ENCODE measurements at regions not wholly inside any gene's neighbourhood (a gene's known extent, or its start where the extent isn't known, plus 50 kb on each side); places are given as distances from the start of the nearest gene placed in this dataset.

- intact Hi-C loops (cut with DNase I; ENCODE audit: low total_unique reads): no loop called here
- Histone ChIP-seq H3K4me1 (peaks cover 9 to 91% (median 54%) of the 10 kb centered on the region in 4 donors), H3K27me3 (no peaks in the 10 kb centered on the region), H3K27ac (peak overlapping the region in 1 of 2 donors; percentile 14), H3K4me3 (no peak overlapping the region), H3K36me3 (no peaks in the 10 kb centered on the region), H3K9me3 (no peaks in the 10 kb centered on the region)
- no peak for DNase-seq
- TF ChIP-seq CTCF (IDR thresholded peaks at IDR 0.05): no peak
These were observed 132.9 kb upstream of the IL12A start for GRCh38 chr3:159855599-159856346.

GRCh38 chr3:159856590-159857104 is 132.0 kb upstream of the IL12A start:
- Histone ChIP-seq H3K27ac (peak overlapping the region in 1 of 2 donors; percentile 14), H3K27me3 (no peaks in the 10 kb centered on the region), H3K4me3 (no peak overlapping the region), H3K36me3 (no peaks in the 10 kb centered on the region), H3K4me1 (peaks cover 7 to 91% (median 54%) of the 10 kb centered on the region in 4 donors), H3K9me3 (no peaks in the 10 kb centered on the region)
- no peak for DNase-seq
- no peak for TF ChIP-seq CTCF (IDR thresholded peaks at IDR 0.05)
- intact Hi-C loops (cut with DNase I; ENCODE audit: low total_unique reads): no loop called here

DNA sequence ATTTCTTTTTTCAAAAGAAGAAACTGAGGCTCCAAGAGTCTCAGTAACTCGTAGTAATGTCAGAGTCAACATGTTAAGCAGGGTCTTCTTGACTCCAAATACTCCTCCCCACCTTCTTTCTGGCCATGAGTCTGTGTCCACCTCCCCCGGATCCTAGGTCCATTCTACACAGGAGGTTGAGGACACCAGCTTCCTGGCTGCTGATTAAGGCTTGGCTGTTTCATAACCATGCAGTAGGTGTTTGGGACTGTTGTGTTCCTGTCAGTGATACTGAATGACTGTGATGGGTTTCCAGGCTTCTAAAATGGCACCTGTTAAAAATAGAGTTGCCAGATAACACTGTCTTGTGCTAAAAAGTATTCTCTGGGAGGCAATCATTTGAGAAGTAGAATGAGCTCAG is 130.8 kb upstream of the IL12A start:
- no peak for TF ChIP-seq CTCF (IDR thresholded peaks at IDR 0.05)
- no peak overlapping the region for H3K4me3 ChIP-seq
- H3K4me1 ChIP-seq: peaks cover 0 to 88% (median 44%) of the 10 kb centered on the region in 4 donors
- H3K9me3 ChIP-seq: no peaks in the 10 kb centered on the region
- no peaks in the 10 kb centered on the region for H3K27me3 ChIP-seq
- H3K27ac ChIP-seq: no peak overlapping the region
- no peak for DNase-seq
- H3K36me3 ChIP-seq: no peaks in the 10 kb centered on the region
- intact Hi-C loops (cut with DNase I; ENCODE audit: low total_unique reads): no loop called here

DNA sequence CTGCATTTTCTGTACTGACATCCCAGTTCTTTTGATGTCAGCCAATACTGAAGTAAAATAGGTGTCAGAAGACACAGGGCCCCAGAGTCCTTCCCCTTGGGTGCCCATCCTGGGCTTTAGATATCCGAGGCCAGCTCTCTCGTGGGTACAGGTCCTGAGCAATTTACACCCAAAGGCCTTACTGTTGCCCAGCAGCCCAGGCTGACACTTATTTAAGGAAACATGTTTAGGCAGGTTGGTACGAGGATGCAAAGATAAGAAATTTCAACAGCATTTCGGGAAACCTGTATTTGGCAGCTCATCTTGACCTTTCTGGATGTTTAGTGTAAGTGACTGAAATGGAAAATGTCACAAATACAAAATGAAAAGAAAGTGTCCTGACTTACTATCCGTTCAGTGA is 130.0 kb upstream of the IL12A start:
- DNase-seq: no peak
- H3K4me3 ChIP-seq: no peak overlapping the region
- TF ChIP-seq CTCF (IDR thresholded peaks at IDR 0.05): no peak
- H3K27ac ChIP-seq: no peak overlapping the region
- no peaks in the 10 kb centered on the region for H3K36me3 ChIP-seq
- no peaks in the 10 kb centered on the region for H3K9me3 ChIP-seq
- H3K4me1 ChIP-seq: peaks cover 0 to 87% (median 37%) of the 10 kb centered on the region in 4 donors
- H3K27me3 ChIP-seq: no peaks in the 10 kb centered on the region
- intact Hi-C loops (cut with DNase I; ENCODE audit: low total_unique reads): no loop called here

DNA sequence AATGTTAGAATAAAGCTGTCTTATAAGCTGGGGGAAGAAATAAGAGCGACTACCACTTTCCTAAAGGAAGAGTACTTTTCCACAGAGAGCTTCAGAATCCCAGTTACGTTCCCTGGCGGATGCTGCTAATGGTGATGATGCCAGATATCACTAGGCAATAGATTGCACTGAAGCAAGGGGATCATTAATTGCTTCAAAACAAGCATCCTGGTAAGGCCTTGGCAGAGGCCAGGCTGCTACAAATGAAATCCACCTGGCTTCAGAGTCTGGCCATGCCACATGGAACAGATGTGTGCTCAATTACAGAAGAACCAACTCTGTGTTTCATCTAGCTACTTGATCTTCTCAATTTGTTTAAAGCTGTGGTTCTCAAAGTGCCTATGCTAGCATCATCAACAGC is 129.2 kb upstream of the IL12A start:
- intact Hi-C loops (cut with DNase I; ENCODE audit: low total_unique reads): no loop called here
- Histone ChIP-seq H3K36me3 (no peaks in the 10 kb centered on the region), H3K9me3 (no peaks in the 10 kb centered on the region), H3K4me1 (peaks cover 0 to 87% (median 39%) of the 10 kb centered on the region in 4 donors), H3K4me3 (no peak overlapping the region), H3K27ac (no peak overlapping the region), H3K27me3 (no peaks in the 10 kb centered on the region)
- TF ChIP-seq CTCF (IDR thresholded peaks at IDR 0.05): no peak
- no peak for DNase-seq
